ENCODE measurements at regions not wholly inside any gene's neighbourhood (a gene's known extent, or its start where the extent isn't known, plus 50 kb on each side); places are given as distances from the start of the nearest gene placed in this dataset.

DNA sequence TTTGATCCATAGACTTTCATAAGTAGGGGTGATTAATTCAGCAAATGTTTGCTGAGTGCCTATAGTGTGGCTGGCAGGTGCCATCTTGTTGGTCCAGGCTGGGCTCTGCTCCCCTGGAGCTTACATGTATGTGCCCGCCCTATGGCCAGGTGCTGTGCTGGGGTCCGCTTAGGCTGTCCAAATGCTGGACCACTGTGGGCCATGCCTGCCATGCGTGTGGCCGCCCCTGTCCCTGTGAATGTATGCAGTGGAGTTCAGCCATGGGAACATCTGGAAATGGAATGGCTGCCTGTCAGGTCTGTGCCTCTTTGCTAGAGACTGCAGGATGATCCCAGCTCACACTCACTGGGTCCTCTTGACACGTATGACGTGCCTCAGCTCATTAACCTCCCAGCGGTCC, 594.6 kb downstream of the TBC1D22A start:
- TF ChIP-seq, protein P1, sequence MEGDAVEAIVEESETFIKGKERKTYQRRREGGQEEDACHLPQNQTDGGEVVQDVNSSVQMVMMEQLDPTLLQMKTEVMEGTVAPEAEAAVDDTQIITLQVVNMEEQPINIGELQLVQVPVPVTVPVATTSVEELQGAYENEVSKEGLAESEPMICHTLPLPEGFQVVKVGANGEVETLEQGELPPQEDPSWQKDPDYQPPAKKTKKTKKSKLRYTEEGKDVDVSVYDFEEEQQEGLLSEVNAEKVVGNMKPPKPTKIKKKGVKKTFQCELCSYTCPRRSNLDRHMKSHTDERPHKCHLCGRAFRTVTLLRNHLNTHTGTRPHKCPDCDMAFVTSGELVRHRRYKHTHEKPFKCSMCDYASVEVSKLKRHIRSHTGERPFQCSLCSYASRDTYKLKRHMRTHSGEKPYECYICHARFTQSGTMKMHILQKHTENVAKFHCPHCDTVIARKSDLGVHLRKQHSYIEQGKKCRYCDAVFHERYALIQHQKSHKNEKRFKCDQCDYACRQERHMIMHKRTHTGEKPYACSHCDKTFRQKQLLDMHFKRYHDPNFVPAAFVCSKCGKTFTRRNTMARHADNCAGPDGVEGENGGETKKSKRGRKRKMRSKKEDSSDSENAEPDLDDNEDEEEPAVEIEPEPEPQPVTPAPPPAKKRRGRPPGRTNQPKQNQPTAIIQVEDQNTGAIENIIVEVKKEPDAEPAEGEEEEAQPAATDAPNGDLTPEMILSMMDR (IDR thresholded peaks at IDR 0.05): no peak
- no peak for TF ChIP-seq POLR2A (IDR thresholded peaks at IDR 0.05)

All from heart left ventricle (tissue), 13 donors.